Stimulated activated CD4-positive, alpha-beta T cell treated with anti-CD3 and anti-CD28 coated beads, Interleukin-1b, Interleukin-23, amount 100 ng/mL, for 48 hours (primary cell): ENCODE measurements at regions not wholly inside any gene's neighbourhood (a gene's known extent, or its start where the extent isn't known, plus 50 kb on each side); places are given as distances from the start of the nearest gene placed in this dataset.
"Not testable (repeated sequence)": the region's sequence is repeated elsewhere in the genome, so short reads cannot be mapped to it uniquely, and the experiment has no call there.

Experiments
- DNase-seq: peaks from one replicate; pipeline ENCODE4 v3.0.0-alpha.2; 2020

- DNase-seq: no peak
Observed at GRCh38 chr13:32828711-32829110, 187.5 kb upstream of the KL start.

- DNase-seq: no peak
Observed at GRCh38 chr13:32829269-32829668, 187.0 kb upstream of the KL start.

- peak; percentile 21 for DNase-seq
Observed at GRCh38 chr13:32829676-32830335, 186.4 kb upstream of the KL start.

- DNase-seq: no peak
Observed at GRCh38 chr13:32830336-32831031, 185.7 kb upstream of the KL start.

GRCh38 chr13:32837307-32837972 is 178.8 kb upstream of the KL start:
- no peak for DNase-seq

GRCh38 chr13:32837973-32838927 is 178.0 kb upstream of the KL start:
- DNase-seq: no peak

GRCh38 chr13:32838945-32839344 is 177.3 kb upstream of the KL start:
- DNase-seq: no peak

- DNase-seq: no peak
Observed at GRCh38 chr13:32840113-32840512, 176.1 kb upstream of the KL start.

GRCh38 chr13:32840989-32841713 is 175.1 kb upstream of the KL start:
- no peak for DNase-seq

- DNase-seq: peak; percentile 35
Observed at GRCh38 chr13:32845952-32846950, 170.0 kb upstream of the KL start.

- DNase-seq: not testable (repeated sequence)
Observed at GRCh38 chr13:32847976-32848375, 168.2 kb upstream of the KL start.

- DNase-seq: no peak
Observed at GRCh38 chr13:32849369-32849768, 166.9 kb upstream of the KL start.

GRCh38 chr13:32850316-32851052 is 165.7 kb upstream of the KL start:
- DNase-seq: no peak

- no peak for DNase-seq
Observed at GRCh38 chr13:32851083-32852069, 164.8 kb upstream of the KL start.

- no peak for DNase-seq
Observed at GRCh38 chr13:32852526-32852925, 163.7 kb upstream of the KL start.

- DNase-seq: no peak
Observed at GRCh38 chr13:32857077-32857476, 159.1 kb upstream of the KL start.

GRCh38 chr13:32857689-32858088 is 158.5 kb upstream of the KL start:
- no peak for DNase-seq

GRCh38 chr13:32859707-32860292 is 156.4 kb upstream of the KL start:
- no peak for DNase-seq

GRCh38 chr13:32861304-32861703 is 154.9 kb upstream of the KL start:
- DNase-seq: no peak
